GM21723 (cell line): ENCODE measurements at regions not wholly inside any gene's neighbourhood (a gene's known extent, or its start where the extent isn't known, plus 50 kb on each side); places are given as distances from the start of the nearest gene placed in this dataset.
"Not testable (repeated sequence)": the region's sequence is repeated elsewhere in the genome, so short reads cannot be mapped to it uniquely, and the experiment has no call there.

Experiments used
- ATAC-seq: cut with Tn5 transposase; IDR thresholded peaks from one replicate; pipeline ENCODE4 v1.9.1; 2021; ENCODE audit warnings: mild to moderate bottlenecking, moderate library complexity; ENCODE audit not compliant: unreplicated experiment

DNA sequence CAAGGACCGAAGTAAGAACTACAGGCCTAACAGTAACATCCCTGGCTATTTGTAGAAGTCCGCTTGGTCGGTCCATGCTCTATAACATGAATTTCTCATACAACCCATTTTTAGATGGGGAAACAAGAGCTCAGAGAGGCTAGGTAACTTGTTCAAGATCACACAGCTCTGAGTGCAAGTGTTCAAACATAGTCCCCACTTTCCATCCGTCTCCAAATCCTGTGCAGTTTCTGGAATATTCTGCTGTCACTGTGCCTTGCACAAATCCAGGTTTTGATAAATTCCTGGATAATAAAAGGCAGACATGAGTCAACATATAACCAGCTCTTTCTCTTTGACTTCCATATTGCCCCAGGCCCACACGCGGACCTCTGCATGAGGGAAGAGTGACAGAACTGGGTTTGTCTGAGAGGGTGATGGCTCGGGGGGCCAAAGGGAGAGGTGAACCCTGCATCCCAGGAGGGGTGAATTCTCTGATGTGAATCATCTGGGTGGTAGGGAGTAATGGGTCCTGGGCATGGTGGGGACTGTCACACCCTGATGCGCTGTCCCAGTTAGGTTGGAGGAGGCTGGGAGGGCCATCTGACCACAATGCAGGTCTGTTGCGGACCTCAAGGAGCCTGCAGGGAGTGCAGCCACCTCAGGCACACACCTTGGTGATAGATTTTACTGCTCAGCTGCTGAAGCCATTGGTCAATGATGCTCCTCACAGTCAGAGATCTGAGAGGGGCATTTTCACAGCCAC is 162.2 kb downstream of the SMAD6 start:
- no peak for ATAC-seq

DNA sequence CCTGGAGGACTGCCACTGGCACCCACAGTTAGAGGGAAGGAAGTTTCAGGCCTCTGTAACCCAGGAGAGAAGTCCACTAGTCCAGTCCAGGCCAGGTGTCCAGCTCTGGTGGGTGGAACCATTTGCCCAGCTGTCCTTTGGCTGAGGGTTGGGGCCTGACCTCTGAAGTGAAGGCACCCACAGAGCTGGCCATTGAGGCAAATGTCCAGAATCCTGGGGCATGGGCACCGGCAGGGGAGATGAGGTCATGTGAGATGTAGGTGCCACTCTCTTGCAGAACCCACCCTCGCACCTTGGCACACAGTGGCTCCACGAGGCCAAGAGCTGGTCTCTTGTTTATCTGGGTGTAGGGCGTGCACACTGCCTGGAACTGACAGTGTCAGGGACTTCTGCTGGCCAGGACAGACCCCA is 162.8 kb downstream of the SMAD6 start:
- ATAC-seq, result no peak

DNA sequence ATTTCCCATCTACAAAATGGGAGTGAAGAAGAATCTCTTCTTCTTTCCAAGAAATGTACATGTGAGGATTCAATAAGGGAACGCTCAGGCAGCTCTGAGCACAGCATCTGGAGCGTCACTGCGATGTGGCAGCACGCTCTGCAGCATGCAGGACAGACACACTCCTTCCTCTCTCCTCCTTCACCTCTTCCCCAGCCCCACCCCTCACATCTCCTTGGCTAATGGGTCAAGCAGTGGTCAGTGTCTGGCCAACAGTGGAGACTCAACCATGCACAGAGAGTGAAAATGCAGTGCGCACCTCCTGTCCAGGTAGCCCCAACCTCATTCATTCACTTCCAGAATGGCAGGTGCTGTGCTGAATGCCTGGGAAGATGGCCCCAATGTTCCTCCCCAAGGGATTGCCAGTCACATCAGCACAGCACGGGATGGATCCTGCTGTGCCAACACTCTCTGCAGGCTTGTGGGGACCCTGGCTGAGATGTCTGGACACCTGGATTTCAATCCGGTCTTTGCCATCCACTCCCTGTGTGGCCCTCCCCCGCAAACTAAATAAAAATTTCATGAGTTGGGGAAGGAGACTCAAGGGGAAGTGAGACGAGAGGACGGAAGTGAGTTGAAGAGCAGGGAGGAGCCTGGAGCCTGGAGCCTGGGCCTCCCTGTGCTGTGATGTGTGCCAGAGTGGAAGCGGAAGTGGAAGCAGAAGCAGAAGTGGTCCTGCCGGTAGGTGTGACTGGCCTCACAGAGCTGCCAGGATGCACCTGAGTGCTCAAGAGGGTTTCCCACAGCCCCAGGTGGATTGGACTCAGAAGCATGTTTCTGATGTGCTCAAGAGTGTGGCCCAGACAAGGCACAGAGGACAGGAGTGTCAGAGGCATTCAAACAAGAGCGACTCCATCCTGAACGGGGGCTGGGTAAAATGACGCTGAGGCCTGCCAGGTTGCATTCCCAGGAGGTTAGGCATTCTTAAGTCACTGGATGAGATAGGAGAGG is 163.9 kb downstream of the SMAD6 start:
- ATAC-seq, result peak; percentile 76

DNA sequence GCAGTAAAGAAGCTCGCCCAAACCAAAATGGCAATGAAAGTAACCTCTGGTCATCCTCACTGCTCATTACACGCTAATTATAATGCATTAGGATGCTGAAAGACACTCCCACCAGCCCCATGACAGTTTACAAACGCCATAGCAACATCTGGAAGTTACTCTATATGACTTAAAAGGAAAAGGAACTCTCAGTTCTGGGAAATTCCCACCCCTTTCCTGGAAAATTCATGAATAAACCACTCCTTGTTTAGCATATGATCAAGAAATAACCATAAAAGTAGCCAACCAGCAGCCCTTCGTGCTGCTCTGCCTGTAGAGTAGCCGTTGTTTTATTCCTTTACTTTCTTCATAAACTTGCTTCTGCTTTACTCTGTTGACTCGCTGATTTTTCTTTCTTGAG is 164.6 kb downstream of the SMAD6 start:
- ATAC-seq, result no peak

DNA sequence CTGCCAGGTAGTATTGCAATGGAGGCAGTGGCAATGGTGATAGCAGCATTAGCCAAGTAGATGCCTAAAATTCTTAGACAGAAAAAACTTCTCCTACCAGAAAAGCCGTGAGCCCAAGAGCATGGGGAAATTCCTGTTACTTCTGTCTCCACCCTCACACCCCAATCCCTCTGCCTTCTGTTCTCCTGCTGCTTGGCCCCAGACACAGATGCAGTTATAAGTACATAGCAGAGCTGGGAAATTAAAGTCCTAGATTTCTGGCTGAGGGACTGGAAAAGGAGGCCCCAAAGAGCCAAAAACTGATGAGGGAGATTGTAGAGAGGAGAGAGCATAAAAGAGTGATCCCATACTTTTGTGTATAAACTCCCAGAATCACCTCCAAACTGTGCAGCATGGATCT is 166.9 kb downstream of the SMAD6 start:
- ATAC-seq, result no peak

DNA sequence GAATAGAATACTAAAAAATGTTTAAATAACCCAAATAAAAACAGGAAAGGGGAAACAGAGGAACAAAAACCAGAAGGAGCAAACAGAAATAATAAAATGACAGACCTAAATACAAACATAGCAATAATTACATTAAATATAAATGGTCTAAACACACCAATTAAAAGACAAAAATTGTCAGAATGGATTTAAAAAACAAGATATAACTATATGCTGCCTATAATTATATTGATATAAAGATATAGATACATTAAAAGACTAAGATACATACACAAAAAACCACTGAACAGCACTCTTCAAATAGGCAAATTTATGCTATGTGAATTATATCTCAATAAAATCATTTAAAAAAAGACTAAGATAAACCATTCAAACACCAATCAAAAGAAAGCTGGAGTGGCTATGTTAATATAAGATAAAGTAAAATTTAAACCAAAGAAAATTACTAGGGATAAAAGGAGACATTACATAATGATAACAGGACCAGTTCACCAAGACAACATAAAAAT is 168.9 kb downstream of the SMAD6 start:
- no peak for ATAC-seq

DNA sequence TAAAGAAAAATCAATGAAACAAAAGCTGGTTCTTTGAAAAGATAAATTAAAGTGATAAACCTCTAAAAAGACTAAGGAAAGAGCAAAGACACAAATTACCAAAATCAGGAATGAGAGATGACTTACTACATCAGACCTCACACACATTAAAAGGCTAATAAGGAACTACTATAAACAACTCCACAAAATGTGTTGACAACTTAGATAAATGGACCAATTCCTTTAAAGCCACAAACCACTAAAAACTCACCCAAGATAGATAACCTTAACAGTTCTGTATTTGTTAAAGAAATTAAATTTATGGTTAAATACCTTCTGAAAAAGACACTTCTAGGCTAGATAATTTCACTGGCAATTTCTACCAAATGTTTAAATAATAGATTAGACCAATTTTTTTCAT is 170.4 kb downstream of the SMAD6 start:
- ATAC-seq, result no peak

DNA sequence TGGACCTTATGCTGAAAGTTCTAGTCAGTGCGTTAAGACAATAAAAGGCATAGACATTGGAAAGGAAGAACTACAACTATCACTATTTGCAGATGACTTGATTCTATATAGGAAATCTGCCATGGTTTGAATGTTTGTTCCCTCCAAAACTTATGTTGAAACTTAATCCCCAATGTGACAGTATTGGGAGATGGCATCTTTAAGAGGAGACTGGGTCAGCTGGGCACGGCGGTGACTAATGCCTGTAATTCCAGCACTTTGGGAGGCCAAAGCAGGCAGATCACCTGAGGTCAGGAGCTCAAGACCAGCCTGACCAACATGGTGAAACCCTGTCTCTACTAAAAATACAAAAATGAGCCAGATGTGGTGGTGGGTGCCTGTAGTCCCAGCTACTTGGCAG is 171.3 kb downstream of the SMAD6 start:
- not testable (repeated sequence) for ATAC-seq

DNA sequence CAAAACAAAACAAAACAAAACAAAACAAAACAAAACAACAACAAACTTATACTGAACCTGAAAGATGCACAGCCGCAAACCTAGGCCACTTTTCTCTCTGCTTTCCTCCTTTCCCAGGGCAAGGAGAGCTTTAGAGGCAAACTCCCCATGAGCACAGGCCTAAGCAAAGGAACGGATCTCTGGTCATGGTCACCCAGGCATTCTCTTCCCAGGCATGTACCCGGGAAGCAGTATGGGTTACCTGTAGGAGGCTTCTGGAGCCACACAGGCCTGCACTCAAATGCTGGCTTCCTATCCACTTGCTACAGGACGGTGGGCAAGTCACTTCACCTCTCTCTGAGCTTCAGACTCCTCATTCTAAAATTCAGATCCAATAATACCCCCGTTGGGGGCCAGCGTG is 171.8 kb downstream of the SMAD6 start:
- ATAC-seq, result no peak

DNA sequence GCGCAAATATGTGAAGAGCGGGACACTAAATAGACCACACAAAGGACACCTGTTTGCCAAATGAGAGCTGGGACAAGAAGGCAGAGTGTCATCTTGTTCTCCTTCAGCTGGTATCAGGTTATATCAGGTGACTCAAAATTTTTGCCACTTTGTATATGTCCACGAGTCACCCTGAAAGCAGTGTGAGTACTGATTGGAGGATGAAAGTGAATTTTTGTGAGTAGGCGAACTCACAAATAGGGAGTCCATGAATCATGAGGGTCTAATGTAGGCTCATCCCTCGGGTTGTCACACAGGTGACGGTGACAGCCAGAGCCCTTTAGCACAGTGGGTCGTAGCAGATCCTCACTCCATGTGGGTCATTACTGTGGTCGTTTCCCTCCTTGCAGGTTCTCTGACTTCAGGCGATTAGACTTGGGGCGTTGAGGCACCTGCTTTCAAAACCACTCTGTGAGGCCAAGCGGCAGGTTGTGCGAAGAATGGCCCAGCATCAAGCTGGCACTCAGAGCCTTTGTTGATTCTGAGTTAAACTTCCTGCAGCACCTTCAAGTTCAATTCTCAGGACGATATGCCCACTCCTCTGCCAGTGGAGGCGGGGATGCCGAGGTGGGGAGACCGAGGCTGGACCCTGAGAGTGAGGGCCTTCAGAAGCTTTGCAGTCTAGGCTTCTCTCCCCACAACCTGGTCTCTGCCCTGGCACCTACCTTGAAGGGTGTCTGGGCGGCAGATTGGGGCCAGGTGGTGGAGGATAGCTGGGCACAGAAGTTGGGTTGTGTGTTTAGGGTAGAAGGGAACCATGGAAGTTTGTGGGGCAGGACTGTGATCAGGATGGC is 173.8 kb downstream of the SMAD6 start:
- no peak for ATAC-seq

DNA sequence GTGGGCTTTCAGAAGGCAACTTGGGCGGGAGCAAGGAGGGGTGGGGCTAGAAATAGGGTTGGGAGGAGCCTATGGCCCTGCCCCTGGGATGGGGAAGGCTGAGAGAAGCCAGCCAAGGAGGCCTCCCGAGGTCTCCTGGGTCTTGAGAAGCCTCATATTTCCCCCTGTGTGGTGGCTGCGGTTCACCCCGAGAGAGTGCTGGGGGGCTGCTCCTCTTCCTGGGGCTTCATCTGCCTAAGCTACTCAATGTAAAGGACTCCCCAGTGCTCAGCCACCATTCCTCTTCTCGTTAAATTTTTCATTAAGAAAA is 174.3 kb downstream of the SMAD6 start:
- no peak for ATAC-seq

DNA sequence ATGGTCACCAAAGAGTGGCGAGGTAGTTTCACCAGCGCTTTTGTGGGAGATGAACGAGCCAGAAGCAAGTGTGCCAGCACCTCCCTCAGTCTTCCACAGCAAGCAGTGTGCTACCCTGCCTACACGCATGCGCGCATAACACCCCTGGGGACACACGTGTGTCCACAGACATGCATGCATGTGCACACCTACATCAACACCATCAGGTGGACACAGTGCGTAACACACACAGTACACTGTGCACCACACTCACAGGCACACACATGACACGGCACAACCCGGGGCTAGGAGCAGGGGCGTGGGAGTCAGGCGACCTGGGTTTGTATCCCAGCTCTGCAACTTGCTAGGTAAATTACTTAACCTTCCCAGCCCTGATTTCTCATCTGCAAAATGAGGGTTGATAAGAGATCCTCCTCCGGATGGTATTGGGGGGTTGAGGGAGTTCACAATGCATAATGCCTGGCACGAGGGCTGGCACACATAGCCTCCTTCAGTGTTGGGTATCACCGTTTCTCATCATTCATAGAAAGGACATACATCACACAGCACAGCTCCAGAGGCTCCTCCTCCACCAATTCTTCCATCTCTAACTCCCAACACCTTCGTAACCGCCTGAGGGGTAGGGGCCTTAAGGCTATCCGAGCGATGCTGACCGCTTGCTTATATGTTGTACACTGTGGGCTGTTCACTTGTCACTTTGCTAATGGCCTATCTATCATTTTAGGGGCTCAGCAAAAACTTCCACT is 174.9 kb downstream of the SMAD6 start:
- no peak for ATAC-seq

DNA sequence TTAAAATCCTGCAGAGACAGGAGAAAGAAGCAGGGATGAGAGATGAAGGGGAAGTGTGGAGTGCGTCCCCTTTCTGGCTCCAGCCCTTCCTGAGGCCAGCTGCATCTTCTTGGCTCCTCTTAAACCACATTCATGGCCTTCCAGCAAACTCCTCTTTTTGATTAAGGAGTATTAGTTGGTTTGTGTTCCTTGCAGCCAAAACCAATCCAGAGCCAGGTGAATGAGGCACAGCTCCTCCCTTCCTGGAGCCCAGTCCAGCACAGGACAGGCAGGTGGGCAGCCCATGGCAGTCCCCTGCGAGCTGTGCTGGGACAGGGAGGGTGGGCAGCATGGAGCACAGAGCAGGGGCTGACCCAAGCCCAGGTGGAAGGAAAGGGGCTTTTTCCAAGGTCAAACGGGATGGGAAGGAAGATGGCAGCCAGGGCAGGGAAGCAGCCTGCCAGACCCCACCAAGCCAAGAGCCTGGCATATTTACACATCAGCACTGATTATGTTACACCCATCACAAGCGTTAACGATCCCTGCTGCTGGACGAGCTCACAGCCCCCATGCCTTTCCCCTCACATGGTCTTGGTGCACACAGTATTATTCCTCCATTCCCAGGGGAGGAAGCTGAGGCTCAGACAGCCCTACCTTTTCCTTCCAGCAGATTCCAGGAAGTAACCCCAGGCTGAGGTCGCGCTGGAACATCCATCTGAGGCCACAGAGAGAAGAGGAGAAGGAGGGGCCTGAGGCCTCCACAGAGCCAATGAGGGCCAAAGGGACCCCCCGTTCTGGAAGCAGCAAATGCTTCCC is 175.6 kb downstream of the SMAD6 start:
- ATAC-seq, result no peak

DNA sequence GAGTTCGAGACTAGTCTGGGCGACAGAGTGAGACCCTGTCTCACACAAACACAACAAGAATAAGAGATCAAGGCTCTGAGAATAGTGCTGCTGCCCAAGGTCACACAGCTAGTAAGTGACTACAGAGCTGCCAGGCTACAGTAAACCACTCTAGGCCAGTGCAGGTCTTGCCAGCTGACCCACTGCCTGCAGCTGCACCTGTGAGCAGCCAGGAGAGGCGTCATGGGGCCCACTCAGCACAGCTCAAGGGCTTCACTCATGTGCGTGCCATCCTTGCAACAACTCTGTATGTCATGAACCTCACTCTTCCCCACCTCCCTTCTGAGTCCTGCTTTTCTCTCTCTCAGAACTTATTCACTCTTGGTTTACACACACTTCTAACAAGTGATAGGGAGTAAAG is 176.7 kb downstream of the SMAD6 start:
- no peak for ATAC-seq

DNA sequence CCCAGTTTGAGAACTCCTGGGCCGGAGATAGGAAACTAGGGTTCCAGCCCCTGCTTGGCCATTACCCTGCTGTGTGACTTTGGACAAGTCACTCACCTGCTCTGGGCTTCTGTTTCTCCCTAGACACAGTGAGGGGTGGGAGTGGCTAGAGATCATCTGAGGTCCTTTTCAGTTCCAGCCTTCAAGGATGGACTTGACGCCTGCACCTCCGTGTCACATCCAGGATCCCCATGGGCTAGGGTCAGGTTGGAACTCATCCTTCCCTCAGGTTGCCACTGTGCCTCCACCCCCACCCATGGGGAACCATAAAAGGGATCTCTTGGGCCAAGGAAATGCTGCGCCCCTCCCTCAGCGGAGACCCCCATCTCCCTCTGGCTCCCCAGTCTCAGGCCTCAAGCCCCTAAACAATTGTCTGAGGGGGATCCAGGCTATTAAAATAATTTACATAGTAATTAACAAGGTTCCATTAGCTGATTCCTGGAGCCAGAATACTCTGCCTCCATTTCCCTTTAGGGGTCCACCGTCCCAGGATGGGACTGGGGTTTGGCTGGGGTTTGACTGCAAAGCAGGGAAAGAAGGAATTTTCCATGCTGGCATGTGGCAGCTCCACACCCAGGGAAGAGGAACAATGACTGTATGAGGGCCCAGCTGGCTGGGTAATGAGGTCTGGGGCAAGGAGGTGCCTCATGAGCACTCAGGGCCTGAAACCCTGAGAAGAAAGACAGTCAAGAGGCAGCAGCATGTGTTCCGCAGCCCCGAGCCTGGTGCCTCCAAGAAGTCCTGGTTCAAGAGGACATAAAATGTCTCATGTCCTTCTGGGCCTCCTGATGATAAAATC is 177.7 kb downstream of the SMAD6 start:
- ATAC-seq, result no peak

DNA sequence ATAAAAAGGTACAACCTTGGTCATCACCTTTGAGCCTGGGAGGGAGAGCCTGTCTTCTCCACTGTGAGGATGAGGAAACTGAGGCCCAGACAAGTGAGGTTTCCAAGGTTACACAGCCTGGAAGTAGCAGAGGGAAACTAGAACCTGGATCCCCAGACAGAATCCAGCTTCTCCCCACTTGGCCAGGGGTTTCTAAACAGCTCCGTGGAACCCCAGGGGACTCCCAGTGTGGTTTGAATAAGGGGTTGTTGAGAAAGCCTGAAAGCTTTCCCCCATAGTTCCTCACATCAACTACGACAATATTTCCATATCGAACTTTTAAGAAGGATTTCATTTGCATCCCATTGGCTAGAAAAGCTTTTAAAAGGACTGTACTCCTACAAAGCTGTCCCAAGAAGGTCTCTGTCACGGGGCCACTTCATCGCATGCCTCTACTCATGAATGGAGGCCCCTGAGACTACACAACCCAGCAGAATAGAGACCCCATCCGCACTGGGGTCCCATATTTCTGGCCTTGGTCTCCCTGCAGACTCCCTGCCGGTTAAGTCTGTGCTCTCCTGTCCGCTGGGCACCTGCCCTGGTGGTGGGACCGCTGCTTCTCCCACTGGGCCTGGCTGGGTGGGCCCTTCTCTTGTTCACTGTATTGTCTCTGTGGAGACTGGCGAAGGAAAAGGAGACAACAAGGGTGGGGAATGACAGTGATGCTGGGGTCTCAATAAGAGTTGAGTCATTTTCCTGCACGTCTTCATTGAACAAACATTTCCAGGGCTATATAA is 178.5 kb downstream of the SMAD6 start:
- ATAC-seq, result no peak

DNA sequence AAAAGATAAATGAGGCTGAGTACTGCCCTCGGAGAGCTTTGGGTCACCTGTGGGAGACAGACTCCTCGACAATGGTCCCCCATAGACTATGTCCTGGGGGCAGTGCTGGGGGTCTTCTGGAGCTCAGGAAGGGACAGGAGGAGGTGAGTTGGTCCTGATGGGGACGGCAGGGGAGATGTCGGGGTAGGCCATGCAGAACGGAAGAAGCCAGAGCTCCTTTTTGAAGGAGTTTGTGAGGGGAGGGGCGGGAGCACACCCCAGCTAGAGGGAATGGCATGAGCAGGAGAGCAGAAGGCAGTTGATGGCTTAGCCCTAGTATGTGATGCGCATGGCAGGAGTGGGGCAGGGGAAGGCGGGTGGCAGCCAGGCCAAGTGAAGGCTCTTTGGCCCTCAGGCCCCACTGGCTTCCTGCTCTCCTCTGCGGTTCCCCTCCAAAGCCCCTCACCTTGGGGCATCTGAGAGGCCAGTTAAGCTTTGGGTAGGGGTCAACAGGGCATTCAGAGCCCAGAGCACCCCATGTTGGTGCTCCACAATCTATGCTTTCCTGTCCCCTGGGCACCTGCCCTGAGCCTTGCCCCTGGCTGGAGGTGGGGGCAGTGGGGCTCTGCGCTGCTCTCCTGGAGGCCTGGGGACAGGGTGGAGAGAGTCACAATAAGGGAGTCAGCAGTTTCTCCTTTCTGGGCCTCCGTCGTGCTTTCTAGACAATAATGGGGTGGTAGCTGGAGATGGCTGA is 179.3 kb downstream of the SMAD6 start:
- no peak for ATAC-seq
